ENCODE measurements at regions not wholly inside any gene's neighbourhood (a gene's known extent, or its start where the extent isn't known, plus 50 kb on each side); places are given as distances from the start of the nearest gene placed in this dataset.
A peak's percentile ranks its signal among the peaks of the same experiment; 100 is the strongest.
"Not testable (repeated sequence)": the region's sequence is repeated elsewhere in the genome, so short reads cannot be mapped to it uniquely, and the experiment has no call there.

GRCh38 chr12:34097213-34097612 is 74.9 kb downstream of the ALG10 start:
- DNase-seq (ENCODE audit: low read depth): no peak

- DNase-seq (ENCODE audit: low read depth): no peak
These were observed 83.2 kb downstream of the ALG10 start for GRCh38 chr12:34105392-34105933.

GRCh38 chr12:34106172-34106571 is 83.9 kb downstream of the ALG10 start:
- no peak for DNase-seq (ENCODE audit: low read depth)

- no peak for DNase-seq (ENCODE audit: low read depth)
These were observed 84.7 kb downstream of the ALG10 start for GRCh38 chr12:34107016-34107415.

- DNase-seq (ENCODE audit: low read depth): no peak
These were observed 85.6 kb downstream of the ALG10 start for GRCh38 chr12:34107781-34108404.

GRCh38 chr12:34108405-34108803 is 86.1 kb downstream of the ALG10 start:
- no peak for DNase-seq (ENCODE audit: low read depth)

GRCh38 chr12:34108967-34109366 is 86.7 kb downstream of the ALG10 start:
- no peak for DNase-seq (ENCODE audit: low read depth)

- DNase-seq (ENCODE audit: low read depth): no peak
These were observed 87.1 kb downstream of the ALG10 start for GRCh38 chr12:34109390-34109789.

GRCh38 chr12:34109909-34110531 is 87.7 kb downstream of the ALG10 start:
- not testable (repeated sequence) for DNase-seq (ENCODE audit: low read depth)

GRCh38 chr12:34119366-34119765 is 97.1 kb downstream of the ALG10 start:
- no peak for DNase-seq (ENCODE audit: low read depth)

GRCh38 chr12:34121360-34121759 is 99.1 kb downstream of the ALG10 start:
- DNase-seq (ENCODE audit: low read depth): no peak

- DNase-seq (ENCODE audit: low read depth): peak; percentile 77
These were observed 100.8 kb downstream of the ALG10 start for GRCh38 chr12:34123092-34123491.

GRCh38 chr12:34124608-34125007 is 102.3 kb downstream of the ALG10 start:
- no peak for DNase-seq (ENCODE audit: low read depth)

- DNase-seq (ENCODE audit: low read depth): peak; percentile 12
These were observed 103.9 kb downstream of the ALG10 start for GRCh38 chr12:34126239-34126641.

- no peak for DNase-seq (ENCODE audit: low read depth)
These were observed 104.5 kb downstream of the ALG10 start for GRCh38 chr12:34126805-34127204.

- DNase-seq (ENCODE audit: low read depth): not testable (repeated sequence)
These were observed 105.1 kb downstream of the ALG10 start for GRCh38 chr12:34127379-34127778.

GRCh38 chr12:34142430-34142829 is 120.1 kb downstream of the ALG10 start:
- DNase-seq (ENCODE audit: low read depth): no peak

- DNase-seq (ENCODE audit: low read depth): no peak
These were observed 128.7 kb downstream of the ALG10 start for GRCh38 chr12:34151019-34151418.

GRCh38 chr12:34163443-34163842 is 141.1 kb downstream of the ALG10 start:
- DNase-seq (ENCODE audit: low read depth): no peak

GRCh38 chr12:34166427-34167060 is 144.2 kb downstream of the ALG10 start:
- no peak for DNase-seq (ENCODE audit: low read depth)

- DNase-seq (ENCODE audit: low read depth): not testable (repeated sequence)
These were observed 146.2 kb downstream of the ALG10 start for GRCh38 chr12:34168507-34168906.

- no peak for DNase-seq (ENCODE audit: low read depth)
These were observed 164.2 kb downstream of the ALG10 start for GRCh38 chr12:34186492-34186891.
